T follicular helper cell (primary cell): ENCODE measurements at regions not wholly inside any gene's neighbourhood (a gene's known extent, or its start where the extent isn't known, plus 50 kb on each side); places are given as distances from the start of the nearest gene placed in this dataset.

Source experiments
- DNase-seq: peaks from one replicate; pipeline ENCODE4 v3.0.0-alpha.2; 2020; ENCODE audit warnings: low read depth

GRCh38 chr7:25360451-25360850 is 132.2 kb upstream of the NPVF start:
- no peak for DNase-seq

DNA sequence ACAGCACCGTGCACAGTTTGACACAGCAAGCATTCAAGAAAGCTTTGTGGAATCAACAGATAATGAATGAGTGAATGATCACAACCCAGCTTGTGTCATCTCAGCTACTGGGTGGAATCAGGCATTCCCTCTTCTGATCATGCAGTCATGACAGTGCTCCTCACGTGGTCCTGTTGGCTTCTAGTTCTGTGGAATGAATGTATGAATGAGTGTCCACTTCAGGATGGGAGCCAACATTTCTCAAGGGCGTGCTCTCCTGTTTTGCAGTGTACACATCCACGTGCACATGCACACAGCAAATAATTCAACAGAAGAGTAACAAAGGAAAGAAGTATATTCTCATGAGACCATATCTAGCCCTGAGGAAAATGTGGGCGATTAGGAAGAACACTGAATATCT is 133.1 kb upstream of the NPVF start:
- DNase-seq, result no peak

- no peak for DNase-seq
Observed at GRCh38 chr7:25361863-25362262, 133.6 kb upstream of the NPVF start.

GRCh38 chr7:25368599-25369201 is 140.4 kb upstream of the NPVF start:
- DNase-seq, result no peak

DNA sequence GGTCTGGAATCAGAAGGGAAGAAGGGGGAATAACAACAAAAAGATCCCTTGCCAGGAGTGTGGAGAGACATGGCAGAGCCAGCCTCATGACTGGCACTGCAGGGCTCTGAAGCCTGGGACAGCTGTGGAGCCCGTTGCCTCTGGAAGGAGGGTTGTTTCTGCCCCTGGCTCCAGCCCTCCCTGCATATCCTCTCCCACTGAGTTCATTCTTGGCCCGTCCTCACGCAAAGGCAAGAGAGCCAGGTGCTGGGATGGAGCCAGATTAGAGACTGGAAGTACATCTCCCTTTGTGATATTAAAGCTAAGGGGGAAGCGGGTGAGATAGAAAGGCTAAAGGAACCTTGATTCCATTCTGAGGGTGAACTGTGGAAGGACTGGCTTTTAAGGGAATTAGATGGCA is 141.5 kb upstream of the NPVF start:
- DNase-seq, result no peak

- no peak for DNase-seq
Observed at GRCh38 chr7:25371972-25372371, 143.7 kb upstream of the NPVF start.

DNA sequence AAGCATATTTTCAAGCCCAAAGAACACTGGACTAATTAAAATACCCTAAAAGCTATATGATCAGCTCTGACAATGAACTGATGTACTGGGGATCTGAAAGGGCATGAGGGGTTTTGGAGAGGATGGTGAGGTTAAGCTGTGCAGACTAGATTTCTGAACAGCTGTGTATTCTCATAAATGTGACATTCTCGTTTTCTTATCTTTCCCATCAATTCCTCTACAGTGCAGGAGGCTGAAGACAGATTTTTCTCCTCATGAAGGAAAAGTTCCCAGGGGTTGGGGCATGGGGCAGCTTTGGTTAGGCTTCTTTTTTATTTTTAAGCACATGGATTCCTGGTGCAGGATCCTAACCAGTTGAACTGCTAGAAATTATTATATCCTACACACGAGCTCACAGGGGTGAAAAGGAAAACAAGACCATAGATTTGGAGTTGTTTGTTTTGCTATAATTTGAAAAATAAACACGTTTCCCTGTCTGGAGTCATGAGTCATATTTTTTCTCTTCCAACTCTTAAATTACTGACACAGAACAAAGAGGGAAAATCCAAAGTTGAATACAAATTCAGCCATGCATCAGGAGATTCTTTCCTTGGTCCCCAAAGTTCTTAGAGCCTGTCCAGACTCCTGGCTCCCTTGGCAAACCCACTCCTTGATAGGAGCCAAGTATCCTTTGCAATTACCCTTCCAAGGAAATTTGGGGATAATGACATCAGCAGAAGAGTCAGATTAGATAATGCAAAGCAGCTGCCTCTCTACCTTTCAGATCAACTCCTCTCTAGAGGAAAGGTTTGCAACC is 147.7 kb upstream of the NPVF start:
- no peak for DNase-seq

- no peak for DNase-seq
Observed at GRCh38 chr7:25379351-25380300, 151.3 kb upstream of the NPVF start.

DNA sequence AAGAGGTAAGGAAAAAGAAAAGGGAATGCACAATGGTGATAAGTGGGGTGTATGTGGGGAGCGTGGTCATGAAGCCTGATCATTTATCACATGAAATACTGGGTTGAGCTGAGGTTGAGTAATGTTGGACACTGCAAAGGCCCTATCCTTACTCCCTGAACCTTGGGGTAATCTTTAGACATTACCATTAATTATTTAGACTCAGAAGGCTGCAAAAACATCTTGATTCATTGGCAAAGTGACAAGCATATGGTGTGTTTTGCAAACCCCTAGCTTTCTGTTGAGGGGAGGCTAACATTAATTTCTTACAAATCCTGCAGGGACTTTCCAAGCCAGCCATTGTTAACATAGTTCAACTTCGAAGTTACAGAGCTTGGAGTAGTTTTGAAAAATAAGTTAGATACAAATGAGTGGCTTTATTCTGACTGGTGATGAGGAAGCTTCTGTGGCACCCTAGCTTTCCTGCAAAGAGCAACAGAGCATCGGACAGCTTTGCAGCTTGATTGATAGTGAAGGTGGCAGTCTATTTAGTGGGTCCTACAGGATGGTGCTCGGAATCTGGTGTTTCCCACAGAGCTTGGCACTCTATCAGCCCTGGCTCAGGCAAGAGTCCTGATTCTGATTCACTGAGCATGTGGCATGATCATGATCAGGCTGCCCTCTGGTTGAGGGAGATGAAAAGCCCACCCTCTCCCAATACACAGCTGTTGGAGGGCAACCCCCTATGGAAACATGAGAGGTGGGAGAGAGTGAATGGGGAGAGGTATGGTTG is 153.7 kb upstream of the NPVF start:
- no peak for DNase-seq

GRCh38 chr7:25382869-25383268 is 154.6 kb upstream of the NPVF start:
- no peak for DNase-seq

GRCh38 chr7:25383402-25383801 is 155.1 kb upstream of the NPVF start:
- no peak for DNase-seq

DNA sequence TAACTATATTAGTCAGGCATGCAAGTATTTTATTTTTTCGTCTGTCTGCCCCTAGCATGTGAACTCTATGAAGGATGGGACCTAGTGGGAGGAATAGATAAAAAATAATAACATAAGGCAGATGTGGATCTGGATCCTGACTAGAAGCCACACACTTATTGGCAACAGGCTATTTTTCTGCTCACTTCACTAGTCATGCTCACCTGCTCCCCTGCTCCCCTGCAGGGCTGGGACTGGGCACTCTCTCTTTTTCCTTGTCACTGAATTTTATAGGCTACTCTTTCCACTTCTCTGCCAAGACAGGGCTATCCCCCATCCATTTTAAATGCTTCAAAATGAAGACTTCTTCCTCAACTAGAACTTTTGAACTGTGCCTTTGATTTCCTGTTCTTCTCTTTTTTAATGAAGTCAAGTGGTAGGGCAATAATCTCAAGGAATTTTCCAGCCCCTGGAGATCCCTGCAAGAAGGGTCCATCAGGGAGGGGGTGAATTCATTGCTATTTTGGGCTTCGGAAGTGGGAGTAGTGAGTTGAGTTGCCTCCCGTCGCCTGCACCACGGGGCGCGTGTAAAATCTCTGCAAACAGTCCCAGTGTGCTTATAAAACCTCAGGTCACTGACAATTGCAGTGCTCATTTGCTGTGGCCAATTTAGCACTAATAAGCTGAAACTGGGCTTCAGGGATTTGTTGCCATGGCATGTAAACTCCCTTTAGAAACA is 156.7 kb upstream of the NPVF start:
- DNase-seq, result no peak

DNA sequence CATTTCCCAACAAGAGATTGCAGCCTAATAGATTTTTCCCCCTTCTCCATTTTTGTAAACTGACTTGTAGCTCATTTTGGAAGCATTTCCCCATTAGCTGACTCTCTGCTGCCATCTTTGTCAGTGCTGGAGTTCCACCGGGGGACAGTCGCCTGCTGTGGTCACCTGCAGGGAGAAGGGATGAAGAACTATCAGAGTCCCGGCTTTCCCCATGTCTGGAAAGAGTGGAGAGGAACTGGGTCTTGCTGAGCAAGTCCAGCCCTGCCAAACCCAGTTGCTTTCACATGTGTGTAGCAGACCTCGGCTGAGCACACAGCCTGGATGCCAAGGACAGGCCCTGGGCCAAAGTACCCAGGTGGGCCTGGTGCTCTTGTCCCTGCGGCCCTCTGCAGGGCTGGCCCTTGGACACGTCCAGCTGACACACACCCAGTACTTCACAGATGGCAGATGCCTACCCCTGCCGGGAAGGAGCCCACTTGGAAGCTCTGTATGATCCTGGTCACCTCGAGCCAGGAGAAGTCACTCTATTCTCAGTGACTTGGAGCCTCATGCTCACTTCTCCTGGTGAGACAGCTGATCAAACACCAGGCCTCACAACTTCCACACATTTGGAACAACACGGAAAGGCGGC is 157.3 kb upstream of the NPVF start:
- DNase-seq, result no peak

GRCh38 chr7:25386311-25386744 is 158.0 kb upstream of the NPVF start:
- DNase-seq, result no peak

DNA sequence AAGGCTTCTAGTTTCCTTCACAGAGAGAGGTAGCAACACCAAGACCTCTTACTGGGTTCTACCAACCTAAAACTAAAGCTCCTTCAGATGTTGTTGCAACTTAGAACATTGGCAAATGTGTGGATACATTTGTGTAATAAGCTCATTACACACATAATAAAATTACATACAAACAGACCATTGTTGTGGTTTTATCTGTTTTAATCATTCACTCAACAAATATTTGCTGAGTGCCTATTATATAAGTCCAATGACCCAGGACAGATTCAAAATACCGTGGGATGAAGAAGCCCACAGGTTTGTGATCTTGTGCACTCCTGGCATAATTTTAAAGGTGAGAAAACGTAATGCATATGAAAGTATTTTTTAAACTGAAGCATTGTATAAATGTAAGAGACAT is 160.4 kb upstream of the NPVF start:
- DNase-seq, result no peak

- no peak for DNase-seq
Observed at GRCh38 chr7:25389489-25390106, 161.3 kb upstream of the NPVF start.

DNA sequence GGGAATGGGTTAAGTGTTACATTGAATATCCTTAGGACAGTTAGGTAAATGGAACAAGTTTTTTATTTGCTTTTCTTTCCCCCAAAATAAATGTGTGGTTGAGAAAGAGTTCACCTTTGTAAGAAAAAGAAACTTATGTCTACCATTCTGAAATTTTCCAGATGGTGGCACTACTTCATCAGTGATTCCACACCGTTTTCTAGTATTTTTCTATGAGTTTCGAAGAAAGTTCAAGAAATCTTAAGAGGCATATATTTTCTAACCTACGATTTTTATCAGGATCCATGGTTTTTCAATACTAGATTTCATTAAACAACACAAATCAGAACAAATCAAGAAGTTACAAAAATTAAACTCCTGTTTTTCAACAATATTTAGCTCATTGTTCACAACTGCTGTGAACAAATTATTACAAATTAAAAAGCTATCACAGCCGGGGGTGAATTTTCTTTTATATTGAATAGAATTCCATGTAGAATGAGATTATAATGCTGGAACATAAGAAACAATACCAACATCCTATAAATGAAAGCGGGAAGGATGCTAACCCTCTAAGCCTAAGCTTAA is 163.1 kb upstream of the NPVF start:
- no peak for DNase-seq

DNA sequence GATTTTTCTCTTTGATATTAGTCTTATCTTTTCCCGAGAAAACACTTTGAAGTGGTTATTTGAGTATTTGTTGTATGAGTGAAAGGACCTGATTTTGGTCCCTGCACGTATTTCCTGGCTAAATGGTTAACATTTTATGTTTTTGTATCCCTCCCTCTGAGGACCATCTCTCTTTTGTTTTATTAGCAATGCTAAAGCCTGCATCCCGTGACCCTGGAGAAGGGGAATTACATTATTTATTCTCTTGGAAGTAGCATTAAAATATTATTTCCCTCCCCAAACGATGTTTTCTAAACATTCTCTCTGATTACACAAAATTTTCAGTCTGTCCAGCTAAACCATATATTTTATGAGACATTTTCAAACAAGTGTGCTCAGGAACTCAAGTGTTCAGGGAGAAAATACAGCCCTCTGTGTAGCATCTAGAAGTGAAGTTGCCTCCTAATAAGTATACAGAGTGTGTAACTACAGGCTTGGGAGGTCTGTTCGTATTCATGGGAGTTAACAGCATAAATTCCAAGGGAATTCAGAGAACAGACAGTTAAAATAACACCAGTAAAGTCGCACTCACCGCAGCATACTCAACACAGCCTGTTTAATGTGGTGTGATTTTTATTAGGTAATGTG is 163.8 kb upstream of the NPVF start:
- no peak for DNase-seq

- DNase-seq, result no peak
Observed at GRCh38 chr7:25392588-25393338, 164.5 kb upstream of the NPVF start.
